Suppressor macrophage treated with lipopolysaccharide for 1 hour (primary cell): ENCODE measurements at regions not wholly inside any gene's neighbourhood (a gene's known extent, or its start where the extent isn't known, plus 50 kb on each side); places are given as distances from the start of the nearest gene placed in this dataset.
"Not testable (repeated sequence)": the region's sequence is repeated elsewhere in the genome, so short reads cannot be mapped to it uniquely, and the experiment has no call there.

Experiments
- DNase-seq, 3 donors: peaks; one replicate each; pipeline ENCODE4 v3.0.0-alpha.2; 2020 to 2022

GRCh38 chr4:160247091-160247656, 1144.3 kb downstream of the RAPGEF2 start:
- DNase-seq, result no peak

GRCh38 chr4:160251522-160252170, 1148.8 kb downstream of the RAPGEF2 start:
- no peak for DNase-seq

- DNase-seq, result no peak
Measured at GRCh38 chr4:160257318-160257717, 1154.4 kb downstream of the RAPGEF2 start.

GRCh38 chr4:160265014-160265413, 1162.1 kb downstream of the RAPGEF2 start:
- DNase-seq, result no peak

- DNase-seq, result no peak
Measured at GRCh38 chr4:160265836-160266235, 1163.0 kb downstream of the RAPGEF2 start.

GRCh38 chr4:160276785-160277325, 1174.0 kb downstream of the RAPGEF2 start:
- DNase-seq, result no peak

- no peak for DNase-seq
Measured at GRCh38 chr4:160283081-160283480, 1180.2 kb downstream of the RAPGEF2 start.

GRCh38 chr4:160284516-160284915, 1181.6 kb downstream of the RAPGEF2 start:
- DNase-seq, result no peak

GRCh38 chr4:160286051-160286450, 1183.2 kb downstream of the RAPGEF2 start:
- DNase-seq, result no peak

GRCh38 chr4:160296476-160296875, 1193.6 kb downstream of the RAPGEF2 start:
- DNase-seq, result no peak

- DNase-seq, result no peak
Measured at GRCh38 chr4:160299177-160299576, 1196.3 kb downstream of the RAPGEF2 start.

GRCh38 chr4:160299608-160300007, 1196.7 kb downstream of the RAPGEF2 start:
- DNase-seq, result no peak

- DNase-seq, result no peak
Measured at GRCh38 chr4:160316036-160316435, 1213.2 kb downstream of the RAPGEF2 start.

GRCh38 chr4:160318567-160319220, 1215.8 kb downstream of the RAPGEF2 start:
- no peak for DNase-seq

- no peak for DNase-seq
Measured at GRCh38 chr4:160319221-160319867, 1216.5 kb downstream of the RAPGEF2 start.

GRCh38 chr4:160319868-160320260, 1217.0 kb downstream of the RAPGEF2 start:
- DNase-seq, result no peak

GRCh38 chr4:160326110-160326509, 1223.2 kb downstream of the RAPGEF2 start:
- DNase-seq, result no peak

- DNase-seq, result no peak
Measured at GRCh38 chr4:160347197-160347596, 1244.3 kb downstream of the RAPGEF2 start.

GRCh38 chr4:160350944-160351343, 1248.1 kb downstream of the RAPGEF2 start:
- no peak for DNase-seq

- no peak for DNase-seq
Measured at GRCh38 chr4:160352637-160353036, 1249.8 kb downstream of the RAPGEF2 start.

- no peak for DNase-seq
Measured at GRCh38 chr4:160353548-160353947, 1250.7 kb downstream of the RAPGEF2 start.

GRCh38 chr4:160362478-160362877, 1259.6 kb downstream of the RAPGEF2 start:
- DNase-seq, result no peak

- no peak for DNase-seq
Measured at GRCh38 chr4:160364217-160364616, 1261.3 kb downstream of the RAPGEF2 start.

GRCh38 chr4:160364665-160365064, 1261.8 kb downstream of the RAPGEF2 start:
- not testable (repeated sequence) for DNase-seq
